HCT116 (cell line): ENCODE measurements at regions not wholly inside any gene's neighbourhood (a gene's known extent, or its start where the extent isn't known, plus 50 kb on each side); places are given as distances from the start of the nearest gene placed in this dataset.

Experiments
- ATAC-seq: fragments of 200-7000 bp; cut with Tn5 transposase; 2 replicates; pipeline ENCODE4 v1.9.1; 2020; ENCODE audit warnings: mild to moderate bottlenecking, moderate library complexity
- BruUV-seq: library from RNA; stranded (reverse); fragments of 400-500 nt; replicated peaks from 2 replicates; lab custom pipeline; 2021; lab: Mats Ljungman, UMichigan
- CTCF ChIA-PET: fragments of 300-600 bp; sonication (Branson Sonifier 250); formaldehyde crosslinking; loops from one replicate; lab custom pipeline; 2021; ENCODE audit warnings: antibody characterized with exemption; lab: Charles Lee
- POLR2A ChIA-PET: fragments of 300-600, 350-600 bp; sonication (Branson Sonifier 250); formaldehyde crosslinking; loops from one replicate; lab custom pipeline; 2021; ENCODE audit warnings: antibody characterized with exemption; lab: Charles Lee
- RAD21 ChIA-PET, 2 experiments: fragments of 300-600 bp; sonication (Branson Sonifier 250); formaldehyde crosslinking; loops; one replicate each; lab custom pipeline; 2023; ENCODE audit warnings: low total read pairs in 2 of 2; ENCODE audit not compliant: uncharacterized antibody in 2 of 2, unreplicated experiment in 2 of 2, low non-redundant PET in 1 of 2; lab: Charles Lee
- DNase-seq: peaks from one replicate; pipeline ENCODE4 v3.0.0-alpha.2; 2010; ENCODE audit warnings: low read depth, low spot score
- H2AFZ ChIP-seq: fragments of 200-600 bp; shearing (Covaris generic), sonication (generic); 2 replicates; pipeline ENCODE4 v1.6.1; 2017; ENCODE audit warnings: low read depth, mixed run types, mixed read lengths, antibody characterized with exemption, low read length; ENCODE audit not compliant: poor library complexity, severe bottlenecking
- H3K27ac ChIP-seq: 2 replicates; pipeline ENCODE4 v1.5.1; 2012; ENCODE audit warnings: low read depth, low read length
- H3K27me3 ChIP-seq: fragments of 200-600 bp; sonication (generic); 2 replicates; pipeline ENCODE4 v1.6.1; 2016; ENCODE audit warnings: mixed run types, low read length, mixed read lengths; ENCODE audit not compliant: insufficient read depth
- H3K36me3 ChIP-seq, 2 experiments: fragments of 200-500 bp in 1 of 2; fragments of 200-600 bp in 1 of 2; sonication (Bioruptor generic) in 1 of 2; sonication (generic) in 1 of 2; 2 replicates each; pipeline versions ENCODE4 v1.5.1 to v1.6.1; 2014 to 2016; ENCODE audit warnings: low read length in 2 of 2, inconsistent platforms in 1 of 2, mixed read lengths in 1 of 2, mixed run types in 1 of 2; ENCODE audit not compliant: insufficient read depth in 2 of 2, control insufficient read depth in 1 of 2
- H3K4me1 ChIP-seq, 2 experiments: fragments of 200-600 bp in 1 of 2; sonication (generic) in 1 of 2; 2 replicates each; pipeline versions ENCODE4 v1.5.1 to v1.6.1; 2012 to 2017; ENCODE audit warnings: low read length in 2 of 2, inconsistent platforms in 1 of 2, mild to moderate bottlenecking in 1 of 2, mixed read lengths in 1 of 2, mixed run types in 1 of 2, moderate library complexity in 1 of 2; ENCODE audit not compliant: insufficient read depth in 2 of 2, control insufficient read depth in 1 of 2
- H3K4me2 ChIP-seq: fragments of 200-600 bp; sonication (generic); 2 replicates; pipeline ENCODE4 v1.6.1; 2017; ENCODE audit warnings: mixed run types, low read length, mixed read lengths
- H3K4me3 ChIP-seq, 2 experiments: fragments of 200-600 bp in 1 of 2; sonication (generic) in 1 of 2; replicated peaks in 1 of 2; 2 replicates each; pipeline ENCODE4 v1.5.1; 2011 to 2016; ENCODE audit warnings: low read length in 2 of 2, control low read depth in 1 of 2, low read depth in 1 of 2, mild to moderate bottlenecking in 1 of 2, mixed read lengths in 1 of 2, mixed run types in 1 of 2
- H3K79me2 ChIP-seq: fragments of 200-600 bp; sonication (generic); 2 replicates; pipeline ENCODE4 v1.6.1; 2017; ENCODE audit warnings: mild to moderate bottlenecking, mixed run types, low read length, moderate library complexity, mixed read lengths; ENCODE audit not compliant: insufficient read depth
- H3K9ac ChIP-seq: fragments of 200-600 bp; sonication (generic); 2 replicates; pipeline ENCODE4 v1.6.1; 2016; ENCODE audit warnings: low read length, mixed read lengths
- H3K9me2 ChIP-seq: fragments of 200-600 bp; sonication (generic), shearing (Covaris generic); 2 replicates; pipeline ENCODE4 v1.6.1; 2017; ENCODE audit warnings: mixed run types, mild to moderate bottlenecking, moderate library complexity; ENCODE audit not compliant: insufficient read depth
- H3K9me3 ChIP-seq, 2 experiments: fragments of 200-500 bp in 1 of 2; fragments of 200-600 bp in 1 of 2; sonication (Bioruptor generic) in 1 of 2; sonication (generic) in 1 of 2; 2 replicates each; pipeline ENCODE4 v1.6.1; 2014 to 2017; ENCODE audit warnings: low read length in 2 of 2, mixed read lengths in 2 of 2, inconsistent platforms in 1 of 2, low read depth in 1 of 2, mild to moderate bottlenecking in 1 of 2, mixed run types in 1 of 2, moderate library complexity in 1 of 2; ENCODE audit not compliant: control insufficient read depth in 1 of 2, insufficient read depth in 1 of 2
- H4K20me1 ChIP-seq: fragments of 200-600 bp; sonication (generic), shearing (Covaris generic); 2 replicates; pipeline ENCODE4 v1.6.1; 2017; ENCODE audit warnings: mixed run types, mild to moderate bottlenecking, moderate library complexity; ENCODE audit not compliant: insufficient read depth
- ATF3 ChIP-seq: IDR thresholded peaks from 2 replicates; pipeline ENCODE4 v1.6.1; 2012
- CEBPB ChIP-seq: IDR thresholded peaks from 2 replicates; pipeline ENCODE4 v1.6.1; 2012; ENCODE audit warnings: low read depth
- EGR1 ChIP-seq: IDR thresholded peaks from 2 replicates; pipeline ENCODE4 v1.6.1; 2012; ENCODE audit warnings: low read depth
- ELF1 ChIP-seq: IDR thresholded peaks from 2 replicates; pipeline ENCODE4 v1.6.1; 2012; ENCODE audit warnings: low read depth, borderline replicate concordance
- EZH2phosphoT487 ChIP-seq: fragments of 200-600 bp; IDR thresholded peaks from 2 replicates; pipeline ENCODE4 v1.6.1; 2018; ENCODE audit warnings: antibody characterized with exemption, borderline replicate concordance
- POLR2A ChIP-seq: IDR thresholded peaks from 2 replicates; pipeline ENCODE4 v1.7.0; 2011; ENCODE audit warnings: borderline replicate concordance; ENCODE audit not compliant: insufficient read depth, insufficient read length; ENCODE audit errors: extremely low read depth
- POLR2AphosphoS5 ChIP-seq: IDR thresholded peaks from 2 replicates; pipeline ENCODE4 v1.6.1; 2011; ENCODE audit warnings: mild to moderate bottlenecking, low read depth, low read length, moderate library complexity
- RAD21 ChIP-seq: IDR thresholded peaks from 2 replicates; pipeline ENCODE4 v1.6.1; 2012; ENCODE audit warnings: low read depth, mild to moderate bottlenecking
- REST ChIP-seq: IDR thresholded peaks from 2 replicates; pipeline ENCODE4 v1.6.1; 2012; ENCODE audit warnings: low read depth
- SP1 ChIP-seq: IDR thresholded peaks from 2 replicates; pipeline ENCODE4 v1.6.1; 2012; ENCODE audit warnings: low read depth
- SRF ChIP-seq: IDR thresholded peaks from 2 replicates; pipeline ENCODE4 v1.6.1; 2012; ENCODE audit warnings: low read depth
- TCF7L2 ChIP-seq: IDR thresholded peaks from 2 replicates; pipeline ENCODE4 v1.7.0; 2011; ENCODE audit warnings: borderline replicate concordance, inconsistent platforms; ENCODE audit not compliant: insufficient read depth, insufficient read length; ENCODE audit errors: extremely low read depth
- ZBTB33 ChIP-seq: IDR thresholded peaks from 2 replicates; pipeline ENCODE4 v1.6.1; 2011; ENCODE audit warnings: mild to moderate bottlenecking, low read length, moderate library complexity; ENCODE audit not compliant: insufficient replicate concordance; ENCODE audit errors: extremely low read depth
- intact Hi-C: fragments of 100-400 bp; cut with micrococcal nuclease; formaldehyde crosslinking; loops from 2 replicates; pipeline ENCODE4 v1.10.0; 2022

GRCh38 chr2:136221026-136221425, 103.1 kb upstream of the CXCR4 start:
- intact Hi-C loops, result no loop called here
- DNase-seq (no peak), ATAC-seq (no peak)
- no peaks in the 10 kb centered on the region for H3K9me2 ChIP-seq
- no peaks in the 10 kb centered on the region for H3K79me2 ChIP-seq
- TF ChIP-seq ELF1 (no peak), SRF (no peak), POLR2A (no peak), ZBTB33 (no peak), ATF3 (no peak), EZH2phosphoT487 (no peak), CEBPB (no peak), SP1 (no peak), TCF7L2 (no peak), EGR1 (no peak), POLR2AphosphoS5 (no peak), RAD21 (no peak), REST (no peak)
- no peaks in the 10 kb centered on the region for H3K36me3 ChIP-seq
- H3K27me3 ChIP-seq, result no peaks in the 10 kb centered on the region
- no peak overlapping the region for H3K4me2 ChIP-seq
- no peak overlapping the region for H3K4me3 ChIP-seq
- no peaks in the 10 kb centered on the region for H3K9me3 ChIP-seq
- RAD21 ChIA-PET, result no interaction called here
- H3K4me1 ChIP-seq, result no peaks in the 10 kb centered on the region
- no TSS peak for BruUV-seq
- no peak overlapping the region for H3K9ac ChIP-seq
- CTCF ChIA-PET, result no interaction called here
- H3K27ac ChIP-seq, result no peak overlapping the region
- H4K20me1 ChIP-seq, result no peaks in the 10 kb centered on the region
- H2AFZ ChIP-seq, result no peak overlapping the region
- POLR2A ChIA-PET, result no interaction called here
